GM21737 (cell line): ENCODE measurements at regions not wholly inside any gene's neighbourhood (a gene's known extent, or its start where the extent isn't known, plus 50 kb on each side); places are given as distances from the start of the nearest gene placed in this dataset.
"Not testable (repeated sequence)": the region's sequence is repeated elsewhere in the genome, so short reads cannot be mapped to it uniquely, and the experiment has no call there.

Source experiments
- ATAC-seq: cut with Tn5 transposase; IDR thresholded peaks from one replicate; pipeline ENCODE4 v1.9.1; 2021; ENCODE audit warnings: mild to moderate bottlenecking, moderate library complexity; ENCODE audit not compliant: unreplicated experiment

GRCh38 chr10:78231939-78232338 lies 198.3 kb downstream of the RPS24 start:
- no peak for ATAC-seq

GRCh38 chr10:78236416-78237015 lies 202.9 kb downstream of the RPS24 start:
- ATAC-seq = no peak

- not testable (repeated sequence) for ATAC-seq
These were observed 204.3 kb downstream of the RPS24 start for GRCh38 chr10:78237951-78238350.

- ATAC-seq = no peak
These were observed 213.6 kb downstream of the RPS24 start for GRCh38 chr10:78247266-78247665.

GRCh38 chr10:78247821-78248220 lies 214.2 kb downstream of the RPS24 start:
- no peak for ATAC-seq

- no peak for ATAC-seq
These were observed 215.2 kb downstream of the RPS24 start for GRCh38 chr10:78248651-78249464.

GRCh38 chr10:78249690-78250089 lies 216.0 kb downstream of the RPS24 start:
- no peak for ATAC-seq

GRCh38 chr10:78250313-78251015 lies 216.8 kb downstream of the RPS24 start:
- ATAC-seq = no peak

GRCh38 chr10:78251016-78251385 lies 217.3 kb downstream of the RPS24 start:
- ATAC-seq = no peak

GRCh38 chr10:78252286-78252685 lies 218.6 kb downstream of the RPS24 start:
- no peak for ATAC-seq

- ATAC-seq = no peak
These were observed 219.6 kb downstream of the RPS24 start for GRCh38 chr10:78253063-78253853.

GRCh38 chr10:78254013-78254412 lies 220.3 kb downstream of the RPS24 start:
- no peak for ATAC-seq

GRCh38 chr10:78255214-78255613 lies 221.6 kb downstream of the RPS24 start:
- ATAC-seq = no peak

- ATAC-seq = no peak
These were observed 222.4 kb downstream of the RPS24 start for GRCh38 chr10:78255796-78256638.

GRCh38 chr10:78258323-78259030 lies 224.8 kb downstream of the RPS24 start:
- ATAC-seq = no peak

GRCh38 chr10:78259391-78259790 lies 225.7 kb downstream of the RPS24 start:
- no peak for ATAC-seq

- ATAC-seq = no peak
These were observed 226.5 kb downstream of the RPS24 start for GRCh38 chr10:78260141-78260540.

- no peak for ATAC-seq
These were observed 227.0 kb downstream of the RPS24 start for GRCh38 chr10:78260680-78261079.

GRCh38 chr10:78261291-78261690 lies 227.6 kb downstream of the RPS24 start:
- ATAC-seq = no peak

- no peak for ATAC-seq
These were observed 229.2 kb downstream of the RPS24 start for GRCh38 chr10:78262860-78263259.
